ENCODE measurements at regions not wholly inside any gene's neighbourhood (a gene's known extent, or its start where the extent isn't known, plus 50 kb on each side); places are given as distances from the start of the nearest gene placed in this dataset.
"Not testable (repeated sequence)": the region's sequence is repeated elsewhere in the genome, so short reads cannot be mapped to it uniquely, and the experiment has no call there.

GRCh38 chr5:24161559-24161958 lies 483.2 kb downstream of the CDH10 start:
- ChIA-PET POLR2A (no interaction called here), CTCF (no interaction called here)
- no peaks in the 10 kb centered on the region for H3K36me3 ChIP-seq (ENCODE audit: control insufficient read depth, insufficient read depth, low read length)
- H3K4me3 ChIP-seq (ENCODE audit: low read depth, low read length), result no peak overlapping the region
- no peak for TF ChIP-seq CTCF (IDR thresholded peaks at IDR 0.05; ENCODE audit: insufficient read depth, low read depth, low read length)
- DNase-seq (ENCODE audit: low read depth), result no peak
- no peaks in the 10 kb centered on the region for H3K27me3 ChIP-seq (ENCODE audit: control insufficient read depth, insufficient read depth, low read length)

GRCh38 chr5:24162343-24162742 lies 482.4 kb downstream of the CDH10 start:
- no peak for TF ChIP-seq CTCF (IDR thresholded peaks at IDR 0.05; ENCODE audit: insufficient read depth, low read depth, low read length)
- Histone ChIP-seq H3K36me3 (ENCODE audit: control insufficient read depth, insufficient read depth, low read length) (no peaks in the 10 kb centered on the region), H3K27me3 (ENCODE audit: control insufficient read depth, insufficient read depth, low read length) (no peaks in the 10 kb centered on the region), H3K4me3 (ENCODE audit: low read depth, low read length) (no peak overlapping the region)
- ChIA-PET POLR2A (no interaction called here), CTCF (no interaction called here)
- no peak for DNase-seq (ENCODE audit: low read depth)

GRCh38 chr5:24163091-24163490 lies 481.7 kb downstream of the CDH10 start:
- no peaks in the 10 kb centered on the region for H3K36me3 ChIP-seq (ENCODE audit: control insufficient read depth, insufficient read depth, low read length)
- H3K27me3 ChIP-seq (ENCODE audit: control insufficient read depth, insufficient read depth, low read length), result no peaks in the 10 kb centered on the region
- no peak for DNase-seq (ENCODE audit: low read depth)
- TF ChIP-seq CTCF (IDR thresholded peaks at IDR 0.05; ENCODE audit: insufficient read depth, low read depth, low read length), result no peak
- POLR2A ChIA-PET, result no interaction called here
- no peak overlapping the region for H3K4me3 ChIP-seq (ENCODE audit: low read depth, low read length)
- CTCF ChIA-PET, result no interaction called here

- no peaks in the 10 kb centered on the region for H3K36me3 ChIP-seq (ENCODE audit: control insufficient read depth, insufficient read depth, low read length)
- POLR2A ChIA-PET, result no interaction called here
- DNase-seq (ENCODE audit: low read depth), result no peak
- H3K4me3 ChIP-seq (ENCODE audit: low read depth, low read length), result no peak overlapping the region
- H3K27me3 ChIP-seq (ENCODE audit: control insufficient read depth, insufficient read depth, low read length), result no peaks in the 10 kb centered on the region
- TF ChIP-seq CTCF (IDR thresholded peaks at IDR 0.05; ENCODE audit: insufficient read depth, low read depth, low read length), result no peak
- CTCF ChIA-PET, result interaction anchor here (0.6 kb wide), 1 partner anchor 14 kb away, joined by 3 read pairs; no protein-coding TSS in a partner anchor
Observed at GRCh38 chr5:24167806-24168205, 477.0 kb downstream of the CDH10 start.

- DNase-seq (ENCODE audit: low read depth), result no peak
- Histone ChIP-seq H3K27me3 (ENCODE audit: control insufficient read depth, insufficient read depth, low read length) (no peaks in the 10 kb centered on the region), H3K36me3 (ENCODE audit: control insufficient read depth, insufficient read depth, low read length) (no peaks in the 10 kb centered on the region), H3K4me3 (ENCODE audit: low read depth, low read length) (no peak overlapping the region)
- no peak for TF ChIP-seq CTCF (IDR thresholded peaks at IDR 0.05; ENCODE audit: insufficient read depth, low read depth, low read length)
- POLR2A ChIA-PET, result no interaction called here
- CTCF ChIA-PET, result no interaction called here
Observed at GRCh38 chr5:24170026-24170425, 474.8 kb downstream of the CDH10 start.

- DNase-seq (ENCODE audit: low read depth); CTCF ChIA-PET; H3K36me3 ChIP-seq (ENCODE audit: control insufficient read depth, insufficient read depth, low read length); POLR2A ChIA-PET; H3K4me3 ChIP-seq (ENCODE audit: low read depth, low read length); H3K27me3 ChIP-seq (ENCODE audit: control insufficient read depth, insufficient read depth, low read length): not testable (repeated sequence)
Observed at GRCh38 chr5:24170930-24171329, 473.8 kb downstream of the CDH10 start.
